MM.1S (cell line): ENCODE measurements at regions not wholly inside any gene's neighbourhood (a gene's known extent, or its start where the extent isn't known, plus 50 kb on each side); places are given as distances from the start of the nearest gene placed in this dataset.

ENCODE experiments used
- DNase-seq: peaks from one replicate; pipeline ENCODE4 v3.0.0-alpha.2; 2015
- H2AFZ ChIP-seq: fragments of 300-600 bp; sonication (generic); 2 replicates; pipeline ENCODE4 v1.6.0; 2016; ENCODE audit warnings: antibody characterized with exemption, low read length
- H3F3A ChIP-seq: fragments of 300-600 bp; sonication (generic); 2 replicates; pipeline ENCODE4 v1.6.1; 2016; ENCODE audit warnings: mild to moderate bottlenecking, antibody characterized with exemption, low read length, moderate library complexity, mixed read lengths; ENCODE audit not compliant: insufficient read depth
- H3K27ac ChIP-seq: fragments of 300-600 bp; sonication (generic); 2 replicates; pipeline ENCODE4 v1.5.1; 2016; ENCODE audit warnings: mild to moderate bottlenecking, low read length
- H3K27me3 ChIP-seq: fragments of 300-600 bp; sonication (generic); replicated peaks from 2 replicates; pipeline ENCODE4 v1.6.0; 2016; ENCODE audit warnings: low read length; ENCODE audit not compliant: insufficient read depth
- H3K36me3 ChIP-seq: fragments of 300-600 bp; sonication (generic); replicated peaks from 2 replicates; pipeline ENCODE4 v1.6.1; 2016; ENCODE audit warnings: mild to moderate bottlenecking, low read length, mixed read lengths; ENCODE audit not compliant: insufficient read depth
- H3K4me1 ChIP-seq: fragments of 300-600 bp; sonication (generic); 2 replicates; pipeline ENCODE4 v1.6.1; 2016; ENCODE audit warnings: low read length, mixed read lengths
- H3K4me2 ChIP-seq: fragments of 300-600 bp; sonication (generic); 2 replicates; pipeline ENCODE4 v1.6.0; 2016; ENCODE audit warnings: low read depth, low read length
- H3K4me3 ChIP-seq: fragments of 300-600 bp; sonication (generic); 2 replicates; pipeline ENCODE4 v1.5.1; 2016; ENCODE audit warnings: low read length, mixed read lengths
- H3K79me2 ChIP-seq: fragments of 300-600 bp; sonication (generic); 2 replicates; pipeline ENCODE4 v1.6.1; 2016; ENCODE audit warnings: mixed run types, low read length, mixed read lengths
- H3K9ac ChIP-seq: fragments of 300-600 bp; sonication (generic); 2 replicates; pipeline ENCODE4 v1.6.1; 2016; ENCODE audit warnings: low read length, mixed read lengths
- H3K9me2 ChIP-seq: fragments of 300-600 bp; sonication (generic); replicated peaks from 2 replicates; pipeline ENCODE4 v1.6.1; 2016; ENCODE audit warnings: mild to moderate bottlenecking, low read length, mixed read lengths; ENCODE audit not compliant: insufficient read depth
- H3K9me3 ChIP-seq: fragments of 300-600 bp; sonication (generic); replicated peaks from 2 replicates; pipeline ENCODE4 v1.6.1; 2016; ENCODE audit warnings: mild to moderate bottlenecking, low read length, mixed read lengths; ENCODE audit not compliant: insufficient read depth
- H4K20me1 ChIP-seq: fragments of 300-600 bp; sonication (generic); 2 replicates; pipeline ENCODE4 v1.6.1; 2016; ENCODE audit warnings: mild to moderate bottlenecking, low read length, moderate library complexity, mixed read lengths; ENCODE audit not compliant: insufficient read depth
- CTCF ChIP-seq: fragments of 300-600 bp; sonication (generic); IDR thresholded peaks from 2 replicates; pipeline ENCODE4 v1.5.1; 2016; ENCODE audit warnings: antibody characterized with exemption, low read length, mixed read lengths
- EZH2 ChIP-seq: fragments of 300-600 bp; sonication (generic); optimal IDR thresholded peaks from 2 replicates; pipeline ENCODE3; 2017; ENCODE audit warnings: low read depth, mild to moderate bottlenecking, antibody characterized with exemption, low read length, mixed read lengths
- EZH2phosphoT487 ChIP-seq: fragments of 300-600 bp; sonication (generic); IDR thresholded peaks from 2 replicates; pipeline ENCODE4 v1.6.1; 2018; ENCODE audit warnings: antibody characterized with exemption, low read length

- H3K4me3 ChIP-seq: no peak overlapping the region
- H3K4me1 ChIP-seq: no peaks in the 10 kb centered on the region
- no peak overlapping the region for H3K27ac ChIP-seq
- no peak overlapping the region for H2AFZ ChIP-seq
- H3K9me3 ChIP-seq: no peaks in the 10 kb centered on the region
- TF ChIP-seq EZH2phosphoT487 (no peak), EZH2 (no peak), CTCF (no peak)
- no peak for DNase-seq
- H4K20me1 ChIP-seq: no peaks in the 10 kb centered on the region
- no peaks in the 10 kb centered on the region for H3K27me3 ChIP-seq
- no peak overlapping the region for H3K4me2 ChIP-seq
- no peaks in the 10 kb centered on the region for H3F3A ChIP-seq
- no peaks in the 10 kb centered on the region for H3K9me2 ChIP-seq
- H3K9ac ChIP-seq: no peak overlapping the region
- no peaks in the 10 kb centered on the region for H3K36me3 ChIP-seq
- no peaks in the 10 kb centered on the region for H3K79me2 ChIP-seq
Measured at GRCh38 chr16:73629011-73629410, 581.1 kb upstream of the ZFHX3 start.

DNA sequence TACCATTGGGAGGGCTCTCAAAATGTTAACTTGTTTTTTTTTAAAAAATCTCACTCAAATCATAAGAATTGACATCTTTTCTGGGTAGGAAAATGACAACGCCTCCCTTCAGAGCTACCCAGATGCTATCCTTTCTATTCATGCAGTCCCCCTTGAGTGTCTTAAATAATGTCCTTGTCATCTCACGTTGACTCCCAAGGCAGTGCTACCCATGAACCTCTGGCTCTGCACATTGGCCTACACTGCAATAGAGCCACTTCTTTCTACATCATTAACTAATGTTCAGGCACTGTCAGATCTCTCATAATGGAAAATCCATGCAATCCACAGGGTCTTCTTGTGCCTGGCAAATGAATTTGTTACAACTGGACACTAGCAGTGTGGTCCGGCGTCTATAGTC lies 569.8 kb upstream of the ZFHX3 start:
- no peak for TF ChIP-seq CTCF
- no peak for TF ChIP-seq EZH2phosphoT487
- TF ChIP-seq EZH2: no peak

DNA sequence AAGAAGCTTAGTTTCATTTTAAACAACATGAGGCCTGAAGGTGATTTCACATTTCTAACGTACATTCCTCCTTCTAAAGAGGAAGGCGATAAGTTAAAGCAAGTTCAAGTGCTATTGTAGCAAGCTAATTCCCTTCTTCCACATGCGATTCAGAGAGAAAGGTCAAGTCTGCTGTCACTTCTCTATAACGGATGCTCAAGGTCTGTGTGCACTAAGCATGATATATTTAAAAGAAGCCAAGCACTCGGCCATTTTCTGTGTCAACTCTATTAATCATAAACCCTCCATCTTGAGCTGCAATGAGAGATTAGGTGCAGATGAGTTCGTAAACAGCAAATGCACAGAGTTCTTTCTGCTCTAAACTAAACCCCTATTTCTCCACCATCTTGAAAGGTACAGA lies 568.8 kb upstream of the ZFHX3 start:
- no peak overlapping the region for H2AFZ ChIP-seq
- no peaks in the 10 kb centered on the region for H4K20me1 ChIP-seq
- H3K4me3 ChIP-seq: no peak overlapping the region
- H3K9me2 ChIP-seq: no peaks in the 10 kb centered on the region
- no peak overlapping the region for H3K9ac ChIP-seq
- no peaks in the 10 kb centered on the region for H3K79me2 ChIP-seq
- TF ChIP-seq CTCF: no peak
- no peak for TF ChIP-seq EZH2
- no peak for TF ChIP-seq EZH2phosphoT487
- no peaks in the 10 kb centered on the region for H3K27me3 ChIP-seq
- no peaks in the 10 kb centered on the region for H3K36me3 ChIP-seq
- no peaks in the 10 kb centered on the region for H3K4me1 ChIP-seq
- no peak overlapping the region for H3K27ac ChIP-seq
- no peak overlapping the region for H3K4me2 ChIP-seq
- no peaks in the 10 kb centered on the region for H3K9me3 ChIP-seq
- no peak for DNase-seq
- no peaks in the 10 kb centered on the region for H3F3A ChIP-seq

More for the DNA sequence above, 569.8 kb upstream of the ZFHX3 start:
- H3F3A ChIP-seq: no peaks in the 10 kb centered on the region
- no peaks in the 10 kb centered on the region for H3K4me1 ChIP-seq
- no peak overlapping the region for H3K9ac ChIP-seq
- no peak overlapping the region for H3K4me2 ChIP-seq
- DNase-seq: no peak
- H2AFZ ChIP-seq: no peak overlapping the region
- H3K36me3 ChIP-seq: no peaks in the 10 kb centered on the region
- no peaks in the 10 kb centered on the region for H3K27me3 ChIP-seq
- H3K9me2 ChIP-seq: no peaks in the 10 kb centered on the region
- H3K27ac ChIP-seq: no peak overlapping the region
- H3K9me3 ChIP-seq: no peaks in the 10 kb centered on the region
- no peaks in the 10 kb centered on the region for H3K79me2 ChIP-seq
- H4K20me1 ChIP-seq: no peaks in the 10 kb centered on the region
- H3K4me3 ChIP-seq: no peak overlapping the region
